HG02798 (cell line): ENCODE measurements at regions not wholly inside any gene's neighbourhood (a gene's known extent, or its start where the extent isn't known, plus 50 kb on each side); places are given as distances from the start of the nearest gene placed in this dataset.

Experiments
- ATAC-seq: cut with Tn5 transposase; IDR thresholded peaks from one replicate; pipeline ENCODE4 v1.9.1; 2021; ENCODE audit warnings: mild to moderate bottlenecking; ENCODE audit not compliant: unreplicated experiment, poor library complexity

DNA sequence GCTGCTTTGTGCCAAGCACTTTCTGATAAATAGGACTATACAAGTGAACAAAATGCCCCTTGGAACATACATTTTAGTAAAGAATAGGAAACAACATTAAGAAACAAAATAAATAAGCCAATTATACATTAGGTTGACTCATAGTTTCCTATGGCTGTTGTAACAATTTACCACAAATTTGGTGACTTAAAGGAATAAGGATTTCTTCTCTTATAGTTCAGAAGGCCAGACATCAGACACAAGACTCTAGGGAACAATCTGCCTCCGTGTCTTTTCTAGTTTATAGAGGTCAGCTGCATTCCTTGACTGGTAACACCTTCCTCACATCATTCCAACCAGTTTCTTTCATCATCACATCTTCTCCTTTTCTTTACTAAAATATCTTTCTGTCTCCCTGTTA lies 235.9 kb upstream of the PCDH18 start:
- no peak for ATAC-seq

DNA sequence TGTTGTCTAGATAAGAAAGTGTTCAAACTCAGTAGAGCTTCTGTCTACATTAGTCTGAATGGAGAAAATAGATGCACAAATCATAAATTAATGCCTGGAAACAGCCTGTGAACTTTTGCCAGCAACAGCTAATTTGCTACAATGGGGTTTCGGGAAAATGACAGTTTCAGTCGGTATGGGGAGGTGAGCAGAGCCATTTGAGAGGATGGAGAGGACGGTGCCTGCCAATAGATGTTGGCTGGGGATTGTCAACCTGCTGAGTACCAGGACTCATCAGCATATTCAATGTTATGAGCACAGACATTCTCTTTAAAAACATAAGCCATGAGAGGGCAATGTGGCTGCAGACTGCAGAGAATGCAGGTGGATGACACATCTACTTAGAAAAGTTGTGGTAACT lies 230.3 kb upstream of the PCDH18 start:
- ATAC-seq, result no peak

GRCh38 chr4:137754652-137755471 lies 222.6 kb upstream of the PCDH18 start:
- no peak for ATAC-seq

DNA sequence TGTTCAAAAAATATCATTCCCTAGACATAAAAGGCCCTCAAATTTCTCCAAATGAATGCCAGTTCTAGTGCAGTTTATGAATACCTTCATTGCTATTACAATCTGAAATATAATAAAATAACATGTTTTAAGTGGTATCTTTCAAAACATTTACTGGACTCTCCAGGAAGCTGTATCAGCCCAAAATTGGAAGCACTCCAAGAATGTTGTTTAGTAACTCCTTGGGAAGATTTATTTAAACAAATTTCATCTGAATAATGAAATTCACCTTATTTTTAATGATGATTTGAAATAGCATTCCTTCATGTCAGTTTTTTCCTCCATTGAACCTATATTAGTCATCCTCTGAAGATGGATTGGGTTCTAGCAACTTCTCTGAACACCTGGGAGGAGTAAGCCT lies 217.2 kb upstream of the PCDH18 start:
- ATAC-seq, result no peak

GRCh38 chr4:137748616-137749015 lies 216.3 kb upstream of the PCDH18 start:
- no peak for ATAC-seq

DNA sequence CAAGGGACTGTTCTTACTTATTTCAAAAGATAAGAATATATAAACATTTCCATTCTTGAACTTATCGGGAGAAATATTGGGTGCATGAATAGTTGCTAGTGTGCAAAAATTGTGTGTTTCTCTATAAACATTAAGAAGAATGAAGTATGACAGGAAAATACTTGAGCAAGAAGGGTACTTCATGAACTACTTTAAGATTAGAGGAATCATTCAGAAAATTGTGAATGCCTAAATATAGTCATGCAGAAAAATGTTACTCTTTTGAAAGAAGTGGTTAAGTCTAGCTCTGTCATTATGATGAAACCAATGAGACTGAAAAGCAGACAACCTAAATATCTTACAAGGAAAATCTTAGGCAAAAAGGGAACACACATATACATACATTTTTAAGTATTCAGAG lies 207.8 kb upstream of the PCDH18 start:
- ATAC-seq, result no peak

DNA sequence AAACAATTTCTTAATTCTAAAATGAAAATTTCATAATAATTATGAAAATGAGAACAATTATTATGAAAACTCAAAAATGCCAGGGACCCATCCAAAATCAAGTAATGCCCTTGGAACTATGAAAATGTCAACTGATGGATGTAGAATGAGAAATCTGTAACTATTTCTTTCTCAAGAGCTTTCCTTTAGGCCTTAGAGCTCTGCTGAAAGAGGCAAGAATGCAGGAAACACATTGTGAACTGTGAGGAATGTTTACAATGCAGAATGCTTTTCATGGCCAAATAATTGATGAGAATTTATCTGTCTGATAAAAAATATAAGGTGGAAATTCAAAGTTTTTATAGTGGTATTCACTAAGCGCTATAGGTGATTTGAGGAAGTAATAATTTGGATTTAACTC lies 207.1 kb upstream of the PCDH18 start:
- ATAC-seq, result no peak

DNA sequence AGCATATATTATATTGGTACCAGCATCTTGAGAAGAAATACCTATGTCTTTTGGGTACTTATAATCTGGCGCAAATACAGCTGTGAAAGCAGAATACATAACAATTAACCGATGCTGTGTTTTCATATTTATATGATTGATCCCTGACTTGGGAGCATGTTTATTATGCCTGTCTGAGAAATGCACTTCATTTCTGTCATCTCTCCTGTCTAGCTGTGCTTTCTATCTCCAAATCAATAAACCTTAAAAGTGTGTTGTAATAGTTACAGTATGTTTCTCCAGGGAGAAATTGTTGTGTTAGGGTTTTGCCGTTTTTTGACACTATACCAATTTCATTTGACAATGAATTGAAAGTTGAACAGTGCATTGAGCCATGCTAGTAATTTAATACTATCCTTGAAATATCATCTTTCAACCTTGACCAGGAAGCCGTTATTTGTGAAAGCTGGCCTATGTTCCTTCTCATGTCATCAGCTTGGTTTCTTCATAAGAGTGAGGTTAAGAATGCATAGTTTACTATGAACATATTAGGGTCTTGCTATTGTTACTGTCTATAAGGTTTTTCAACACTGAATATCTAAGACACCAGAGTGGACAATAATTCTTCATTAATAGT lies 206.2 kb upstream of the PCDH18 start:
- ATAC-seq, result no peak

DNA sequence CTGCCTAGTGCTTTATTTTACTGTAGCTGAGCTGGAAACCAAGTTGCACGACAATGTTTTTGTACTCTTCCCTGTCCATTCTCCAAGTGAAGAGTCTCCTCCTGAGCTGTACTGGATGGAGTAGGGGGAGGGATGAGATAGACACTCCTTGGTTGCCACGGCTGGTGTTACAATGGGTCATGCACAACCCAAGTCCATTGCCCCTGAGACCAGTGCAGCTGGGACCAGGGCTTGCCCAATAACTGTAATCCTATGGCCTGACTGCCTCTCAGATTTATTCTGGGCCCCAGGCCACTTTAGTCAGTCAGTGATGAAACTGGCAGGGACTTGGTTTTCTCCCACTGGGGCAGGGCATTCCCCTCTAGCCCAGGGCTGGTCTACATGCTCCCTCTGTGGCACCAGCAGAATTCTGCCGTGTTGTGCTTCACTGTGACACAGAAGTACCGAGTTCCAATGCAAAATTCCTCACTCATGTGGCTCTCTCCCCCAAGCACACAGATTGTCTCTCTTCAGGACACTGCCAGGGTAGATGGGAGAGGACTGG lies 203.3 kb upstream of the PCDH18 start:
- no peak for ATAC-seq

DNA sequence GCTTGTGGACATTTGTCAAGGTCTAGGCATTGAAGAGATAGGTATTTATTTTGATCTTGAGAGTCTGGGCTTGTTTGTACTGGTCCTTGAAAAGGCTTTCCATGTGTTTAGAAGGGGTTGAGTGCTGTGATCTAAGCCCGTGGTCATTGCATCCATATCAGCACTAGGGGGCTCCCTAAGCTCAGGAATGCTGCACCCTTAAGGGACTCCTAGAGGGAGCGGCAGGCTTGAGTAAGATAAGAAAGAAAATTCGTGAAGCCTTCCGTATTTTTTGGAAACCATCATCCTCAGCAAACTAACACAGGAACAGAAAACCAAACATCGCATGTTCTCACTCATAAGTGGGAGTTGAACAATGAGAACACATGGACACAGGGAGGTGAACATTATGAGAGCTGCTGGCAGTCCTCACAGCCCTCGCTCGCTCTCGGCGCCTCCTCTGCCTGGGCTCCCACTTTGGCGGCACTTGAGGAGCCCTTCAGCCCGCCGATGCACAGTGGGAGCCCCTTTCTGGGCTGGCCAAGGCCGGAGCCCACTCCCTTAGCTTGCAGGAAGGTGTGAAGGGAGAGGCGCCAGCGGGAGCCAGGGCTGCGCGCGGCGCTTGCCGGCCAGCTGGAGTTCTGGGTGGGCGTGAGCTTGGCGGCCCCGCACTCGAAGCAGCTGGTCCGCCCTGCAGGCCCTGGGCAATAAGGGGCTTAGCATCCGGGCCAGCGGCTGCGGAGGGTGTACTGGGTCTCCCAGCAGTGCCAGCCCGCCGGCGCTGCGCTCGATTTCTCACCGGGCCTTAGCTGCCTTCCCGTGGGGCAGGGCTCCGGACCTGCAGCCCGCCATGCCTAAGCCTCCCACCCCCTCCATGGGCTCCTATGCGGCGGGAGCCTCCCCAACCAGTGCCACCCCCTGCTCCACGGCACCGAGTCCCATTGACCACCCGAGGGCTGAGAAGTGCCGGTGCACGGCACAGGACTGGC lies 201.2 kb upstream of the PCDH18 start:
- peak; percentile 86 for ATAC-seq

DNA sequence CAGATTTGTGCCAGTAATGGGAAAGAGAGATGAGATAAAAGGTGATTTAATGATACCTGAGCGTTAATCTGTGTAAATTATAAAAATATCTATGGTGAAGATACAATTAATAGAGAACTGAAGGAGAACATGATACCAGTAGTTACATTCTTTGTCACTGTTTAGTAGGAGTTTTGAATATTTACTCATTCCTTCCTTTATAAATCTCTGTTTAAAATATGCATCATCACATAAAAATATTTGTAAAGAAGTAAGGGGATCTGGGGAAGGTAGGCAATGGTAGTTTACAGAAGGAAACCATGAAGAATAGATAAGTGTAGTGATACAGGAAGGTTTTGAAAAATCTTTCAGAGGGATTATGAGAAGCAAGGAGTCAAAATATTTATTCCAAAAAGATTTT lies 190.6 kb upstream of the PCDH18 start:
- ATAC-seq, result no peak

GRCh38 chr4:137711502-137711901 lies 179.2 kb upstream of the PCDH18 start:
- no peak for ATAC-seq

- no peak for ATAC-seq
These were observed 175.3 kb upstream of the PCDH18 start for GRCh38 chr4:137707626-137708025.

DNA sequence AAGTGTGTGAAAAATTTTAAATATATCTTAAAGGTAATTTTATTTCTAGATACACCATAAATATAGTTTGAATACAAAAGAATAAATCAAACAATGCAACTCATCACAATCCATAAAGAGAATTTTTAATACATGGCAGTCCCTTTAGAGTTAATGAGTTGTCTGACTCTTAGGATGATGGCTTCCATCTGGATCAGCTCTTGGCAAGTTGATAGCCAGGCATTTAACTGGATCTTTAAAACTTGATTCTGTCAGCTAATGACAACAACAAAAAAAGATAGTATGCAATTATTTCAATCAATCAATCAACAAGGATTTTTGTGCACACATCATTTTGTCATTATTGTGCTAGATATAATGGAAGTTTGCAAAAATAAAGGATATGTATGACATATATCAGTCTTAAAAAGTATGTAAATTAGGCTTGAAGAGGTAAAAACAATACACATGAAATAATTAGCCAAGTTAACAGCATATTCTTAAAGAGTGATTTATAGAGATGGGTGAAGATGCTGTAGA lies 174.9 kb upstream of the PCDH18 start:
- no peak for ATAC-seq

GRCh38 chr4:137705171-137705783 lies 173.0 kb upstream of the PCDH18 start:
- ATAC-seq, result no peak

GRCh38 chr4:137703195-137703594 lies 170.9 kb upstream of the PCDH18 start:
- ATAC-seq, result no peak

GRCh38 chr4:137702512-137702911 lies 170.2 kb upstream of the PCDH18 start:
- no peak for ATAC-seq

- ATAC-seq, result no peak
These were observed 169.1 kb upstream of the PCDH18 start for GRCh38 chr4:137701401-137701800.

DNA sequence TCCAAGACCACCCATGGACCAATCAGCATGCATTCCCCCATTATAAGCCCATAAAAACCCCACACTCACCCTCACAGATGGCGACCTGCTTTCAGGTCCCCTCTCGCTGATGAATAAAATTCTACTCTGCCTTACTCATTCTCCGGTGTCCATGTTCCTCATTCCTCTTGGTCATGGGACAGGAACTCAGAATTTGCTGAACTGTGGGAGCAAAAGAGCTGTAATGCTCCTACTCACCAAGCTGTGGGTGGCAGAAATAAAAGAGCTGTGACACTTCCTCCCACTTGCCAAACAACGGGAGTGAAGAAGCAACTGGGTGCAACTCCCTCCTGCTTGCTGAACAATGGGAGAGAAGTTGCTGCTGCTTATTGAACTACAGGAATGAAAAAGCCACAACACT lies 168.5 kb upstream of the PCDH18 start:
- ATAC-seq, result no peak

DNA sequence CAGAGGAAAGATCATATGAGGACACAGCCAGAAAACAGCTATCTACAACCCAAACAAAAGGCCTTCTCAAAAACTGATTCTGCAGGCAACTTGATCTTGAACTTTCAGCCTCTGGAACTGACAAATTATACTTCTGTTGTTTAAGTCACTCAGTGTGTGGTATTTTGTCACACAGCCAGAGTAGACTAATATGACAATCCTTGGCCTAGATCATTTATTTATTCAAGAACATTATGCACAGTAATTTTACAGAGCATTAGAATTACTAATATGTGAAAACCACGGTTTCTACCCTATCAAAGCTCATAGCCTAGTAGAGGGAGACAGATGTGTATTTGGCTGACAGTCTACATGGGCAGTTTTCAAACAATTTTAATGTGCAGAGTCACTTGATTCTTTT lies 167.8 kb upstream of the PCDH18 start:
- ATAC-seq, result no peak
